HCT116 (cell line): ENCODE measurements at regions not wholly inside any gene's neighbourhood (a gene's known extent, or its start where the extent isn't known, plus 50 kb on each side); places are given as distances from the start of the nearest gene placed in this dataset.

ENCODE experiments used
- ATAC-seq: fragments of 200-7000 bp; cut with Tn5 transposase; 2 replicates; pipeline ENCODE4 v1.9.1; 2020; ENCODE audit warnings: mild to moderate bottlenecking, moderate library complexity
- BruUV-seq: library from RNA; stranded (reverse); fragments of 400-500 nt; replicated peaks from 2 replicates; lab custom pipeline; 2021; lab: Mats Ljungman, UMichigan
- CTCF ChIA-PET: fragments of 300-600 bp; sonication (Branson Sonifier 250); formaldehyde crosslinking; loops from one replicate; lab custom pipeline; 2021; ENCODE audit warnings: antibody characterized with exemption; lab: Charles Lee
- POLR2A ChIA-PET: fragments of 300-600, 350-600 bp; sonication (Branson Sonifier 250); formaldehyde crosslinking; loops from one replicate; lab custom pipeline; 2021; ENCODE audit warnings: antibody characterized with exemption; lab: Charles Lee
- RAD21 ChIA-PET, 2 experiments: fragments of 300-600 bp; sonication (Branson Sonifier 250); formaldehyde crosslinking; loops; one replicate each; lab custom pipeline; 2023; ENCODE audit warnings: low total read pairs in 2 of 2; ENCODE audit not compliant: uncharacterized antibody in 2 of 2, unreplicated experiment in 2 of 2, low non-redundant PET in 1 of 2; lab: Charles Lee
- DNase-seq: peaks from one replicate; pipeline ENCODE4 v3.0.0-alpha.2; 2010; ENCODE audit warnings: low read depth, low spot score
- H2AFZ ChIP-seq: fragments of 200-600 bp; shearing (Covaris generic), sonication (generic); 2 replicates; pipeline ENCODE4 v1.6.1; 2017; ENCODE audit warnings: low read depth, mixed run types, mixed read lengths, antibody characterized with exemption, low read length; ENCODE audit not compliant: poor library complexity, severe bottlenecking
- H3K27ac ChIP-seq: 2 replicates; pipeline ENCODE4 v1.5.1; 2012; ENCODE audit warnings: low read depth, low read length
- H3K27me3 ChIP-seq: fragments of 200-600 bp; sonication (generic); 2 replicates; pipeline ENCODE4 v1.6.1; 2016; ENCODE audit warnings: mixed run types, low read length, mixed read lengths; ENCODE audit not compliant: insufficient read depth
- H3K36me3 ChIP-seq, 2 experiments: fragments of 200-500 bp in 1 of 2; fragments of 200-600 bp in 1 of 2; sonication (Bioruptor generic) in 1 of 2; sonication (generic) in 1 of 2; 2 replicates each; pipeline versions ENCODE4 v1.5.1 to v1.6.1; 2014 to 2016; ENCODE audit warnings: low read length in 2 of 2, inconsistent platforms in 1 of 2, mixed read lengths in 1 of 2, mixed run types in 1 of 2; ENCODE audit not compliant: insufficient read depth in 2 of 2, control insufficient read depth in 1 of 2
- H3K4me1 ChIP-seq, 2 experiments: fragments of 200-600 bp in 1 of 2; sonication (generic) in 1 of 2; 2 replicates each; pipeline versions ENCODE4 v1.5.1 to v1.6.1; 2012 to 2017; ENCODE audit warnings: low read length in 2 of 2, inconsistent platforms in 1 of 2, mild to moderate bottlenecking in 1 of 2, mixed read lengths in 1 of 2, mixed run types in 1 of 2, moderate library complexity in 1 of 2; ENCODE audit not compliant: insufficient read depth in 2 of 2, control insufficient read depth in 1 of 2
- H3K4me2 ChIP-seq: fragments of 200-600 bp; sonication (generic); 2 replicates; pipeline ENCODE4 v1.6.1; 2017; ENCODE audit warnings: mixed run types, low read length, mixed read lengths
- H3K4me3 ChIP-seq, 2 experiments: fragments of 200-600 bp in 1 of 2; sonication (generic) in 1 of 2; replicated peaks in 1 of 2; 2 replicates each; pipeline ENCODE4 v1.5.1; 2011 to 2016; ENCODE audit warnings: low read length in 2 of 2, control low read depth in 1 of 2, low read depth in 1 of 2, mild to moderate bottlenecking in 1 of 2, mixed read lengths in 1 of 2, mixed run types in 1 of 2
- H3K79me2 ChIP-seq: fragments of 200-600 bp; sonication (generic); 2 replicates; pipeline ENCODE4 v1.6.1; 2017; ENCODE audit warnings: mild to moderate bottlenecking, mixed run types, low read length, moderate library complexity, mixed read lengths; ENCODE audit not compliant: insufficient read depth
- H3K9ac ChIP-seq: fragments of 200-600 bp; sonication (generic); 2 replicates; pipeline ENCODE4 v1.6.1; 2016; ENCODE audit warnings: low read length, mixed read lengths
- H3K9me2 ChIP-seq: fragments of 200-600 bp; sonication (generic), shearing (Covaris generic); 2 replicates; pipeline ENCODE4 v1.6.1; 2017; ENCODE audit warnings: mixed run types, mild to moderate bottlenecking, moderate library complexity; ENCODE audit not compliant: insufficient read depth
- H3K9me3 ChIP-seq, 2 experiments: fragments of 200-500 bp in 1 of 2; fragments of 200-600 bp in 1 of 2; sonication (Bioruptor generic) in 1 of 2; sonication (generic) in 1 of 2; 2 replicates each; pipeline ENCODE4 v1.6.1; 2014 to 2017; ENCODE audit warnings: low read length in 2 of 2, mixed read lengths in 2 of 2, inconsistent platforms in 1 of 2, low read depth in 1 of 2, mild to moderate bottlenecking in 1 of 2, mixed run types in 1 of 2, moderate library complexity in 1 of 2; ENCODE audit not compliant: control insufficient read depth in 1 of 2, insufficient read depth in 1 of 2
- H4K20me1 ChIP-seq: fragments of 200-600 bp; sonication (generic), shearing (Covaris generic); 2 replicates; pipeline ENCODE4 v1.6.1; 2017; ENCODE audit warnings: mixed run types, mild to moderate bottlenecking, moderate library complexity; ENCODE audit not compliant: insufficient read depth
- ATF3 ChIP-seq: IDR thresholded peaks from 2 replicates; pipeline ENCODE4 v1.6.1; 2012
- CBX3 ChIP-seq: IDR thresholded peaks from 2 replicates; pipeline ENCODE4 v1.6.1; 2012; ENCODE audit warnings: low read depth
- CEBPB ChIP-seq: IDR thresholded peaks from 2 replicates; pipeline ENCODE4 v1.6.1; 2012; ENCODE audit warnings: low read depth
- CTCF ChIP-seq, 3 experiments: fragments of 200-600 bp in 1 of 3; sonication (generic) in 1 of 3; IDR thresholded peaks in 2 of 3; conservative IDR thresholded peaks in 1 of 3; 2 replicates each; pipeline ENCODE4 v1.5.1; 2012 to 2017; ENCODE audit warnings: low read depth in 2 of 3, low read length in 2 of 3, antibody characterized with exemption in 1 of 3, borderline replicate concordance in 1 of 3, control low read depth in 1 of 3, mild to moderate bottlenecking in 1 of 3, mixed read lengths in 1 of 3, mixed run types in 1 of 3, moderate library complexity in 1 of 3; ENCODE audit not compliant: insufficient read depth in 1 of 3
- EGR1 ChIP-seq: IDR thresholded peaks from 2 replicates; pipeline ENCODE4 v1.6.1; 2012; ENCODE audit warnings: low read depth
- ELF1 ChIP-seq: IDR thresholded peaks from 2 replicates; pipeline ENCODE4 v1.6.1; 2012; ENCODE audit warnings: low read depth, borderline replicate concordance
- EZH2 ChIP-seq: fragments of 200-600 bp; sonication (generic); IDR thresholded peaks from 2 replicates; pipeline ENCODE4 v1.6.1; 2017; ENCODE audit warnings: antibody characterized with exemption, mixed run types
- JUND ChIP-seq: IDR thresholded peaks from 2 replicates; pipeline ENCODE4 v1.6.1; 2012
- POLR2A ChIP-seq: IDR thresholded peaks from 2 replicates; pipeline ENCODE4 v1.7.0; 2011; ENCODE audit warnings: borderline replicate concordance; ENCODE audit not compliant: insufficient read depth, insufficient read length; ENCODE audit errors: extremely low read depth
- RAD21 ChIP-seq: IDR thresholded peaks from 2 replicates; pipeline ENCODE4 v1.6.1; 2012; ENCODE audit warnings: low read depth, mild to moderate bottlenecking
- REST ChIP-seq: IDR thresholded peaks from 2 replicates; pipeline ENCODE4 v1.6.1; 2012; ENCODE audit warnings: low read depth
- SIN3A ChIP-seq: IDR thresholded peaks from 2 replicates; pipeline ENCODE4 v1.6.1; 2012; ENCODE audit warnings: low read depth
- SP1 ChIP-seq: IDR thresholded peaks from 2 replicates; pipeline ENCODE4 v1.6.1; 2012; ENCODE audit warnings: low read depth
- TCF7L2 ChIP-seq: IDR thresholded peaks from 2 replicates; pipeline ENCODE4 v1.7.0; 2011; ENCODE audit warnings: borderline replicate concordance, inconsistent platforms; ENCODE audit not compliant: insufficient read depth, insufficient read length; ENCODE audit errors: extremely low read depth
- YY1 ChIP-seq: IDR thresholded peaks from 2 replicates; pipeline ENCODE4 v1.6.1; 2011; ENCODE audit warnings: low read length, low read depth, moderate library complexity, mild to moderate bottlenecking; ENCODE audit not compliant: insufficient replicate concordance; ENCODE audit errors: extremely low read depth
- ZBTB33 ChIP-seq: IDR thresholded peaks from 2 replicates; pipeline ENCODE4 v1.6.1; 2011; ENCODE audit warnings: mild to moderate bottlenecking, low read length, moderate library complexity; ENCODE audit not compliant: insufficient replicate concordance; ENCODE audit errors: extremely low read depth
- ZFX ChIP-seq: fragments of 450-650 bp; IDR thresholded peaks from 2 replicates; pipeline ENCODE4 v1.6.1; 2017
- ZNF274 ChIP-seq: fragments of 200-500 bp; sonication (Bioruptor generic); IDR thresholded peaks from 2 replicates; pipeline ENCODE4 v1.6.1; 2014; ENCODE audit warnings: mild to moderate bottlenecking, low read depth, low read length, inconsistent platforms
- intact Hi-C: fragments of 100-400 bp; cut with micrococcal nuclease; formaldehyde crosslinking; loops from 2 replicates; pipeline ENCODE4 v1.10.0; 2022

- no TSS peak for BruUV-seq
- TF ChIP-seq JUND, result no peak
- TF ChIP-seq ZFX, result no peak
- no peak for TF ChIP-seq CEBPB
- no peak for TF ChIP-seq ATF3
- no peak for TF ChIP-seq ELF1
- TF ChIP-seq POLR2A, result no peak
- TF ChIP-seq EZH2, result no peak
- no peak for TF ChIP-seq SP1
- TF ChIP-seq ZBTB33, result no peak
- TF ChIP-seq YY1, result no peak
- TF ChIP-seq CTCF (IDR thresholded peaks at IDR 0.05 in 2 of 3, conservative IDR thresholded peaks at IDR 0.05 in 1 of 3; ENCODE audit: borderline replicate concordance in 1 of 3, insufficient read depth in 1 of 3, low read depth in 2 of 3, low read length in 2 of 3), result no peak
- TF ChIP-seq CBX3, result no peak
- TF ChIP-seq EGR1, result no peak
- no peak for TF ChIP-seq SIN3A
- TF ChIP-seq TCF7L2, result no peak
- TF ChIP-seq REST, result no peak
- no peak for TF ChIP-seq ZNF274
- TF ChIP-seq RAD21, result no peak
- CTCF ChIA-PET, result no interaction called here
Measured at GRCh38 chr6:104460738-104461483, 398.8 kb downstream of the HACE1 start.

More at GRCh38 chr6:104460738-104461483, 398.8 kb downstream of the HACE1 start:
- no peaks in the 10 kb centered on the region for H3K36me3 ChIP-seq
- no peak overlapping the region for H3K4me2 ChIP-seq
- DNase-seq, result no peak
- no peaks in the 10 kb centered on the region for H4K20me1 ChIP-seq
- ATAC-seq, result no peak
- H3K9me3 ChIP-seq, result no peaks in the 10 kb centered on the region
- no peak overlapping the region for H3K9ac ChIP-seq
- H2AFZ ChIP-seq, result no peak overlapping the region
- H3K27ac ChIP-seq, result no peak overlapping the region
- H3K9me2 ChIP-seq, result no peaks in the 10 kb centered on the region
- H3K27me3 ChIP-seq, result no peaks in the 10 kb centered on the region
- no peaks in the 10 kb centered on the region for H3K79me2 ChIP-seq
- no peak overlapping the region for H3K4me3 ChIP-seq
- no peaks in the 10 kb centered on the region for H3K4me1 ChIP-seq
- POLR2A ChIA-PET, result no interaction called here
- RAD21 ChIA-PET, result no interaction called here
- intact Hi-C loops, result no loop called here
